GM23248 (cell line): ENCODE measurements at regions not wholly inside any gene's neighbourhood (a gene's known extent, or its start where the extent isn't known, plus 50 kb on each side); places are given as distances from the start of the nearest gene placed in this dataset.

Source experiments
- DNase-seq: peaks from one replicate; pipeline ENCODE4 v3.0.0-alpha.2; 2015
- H2AFZ ChIP-seq: fragments of 200-600 bp; sonication (generic); 2 replicates; pipeline ENCODE4 v1.6.1; 2016; ENCODE audit warnings: antibody characterized with exemption
- H3F3A ChIP-seq: fragments of 200-600 bp; sonication (generic); 2 replicates; pipeline ENCODE4 v1.6.1; 2016; ENCODE audit warnings: mild to moderate bottlenecking, antibody characterized with exemption, mixed run types; ENCODE audit not compliant: insufficient read depth
- H3K27ac ChIP-seq: fragments of 200-600 bp; sonication (generic); 2 replicates; pipeline ENCODE4 v1.5.1; 2016; ENCODE audit warnings: mild to moderate bottlenecking
- H3K27me3 ChIP-seq: fragments of 200-600 bp; sonication (generic); replicated peaks from 2 replicates; pipeline ENCODE4 v1.6.1; 2016; ENCODE audit warnings: mild to moderate bottlenecking; ENCODE audit not compliant: insufficient read depth
- H3K36me3 ChIP-seq: fragments of 200-600 bp; sonication (generic); 2 replicates; pipeline ENCODE4 v1.6.1; 2016; ENCODE audit warnings: low read depth, mild to moderate bottlenecking
- H3K4me1 ChIP-seq: fragments of 200-600 bp; sonication (generic); 2 replicates; pipeline ENCODE4 v1.6.1; 2016; ENCODE audit warnings: mild to moderate bottlenecking; ENCODE audit not compliant: insufficient read depth
- H3K4me2 ChIP-seq: fragments of 200-600 bp; sonication (generic); one replicate; pipeline ENCODE4 v1.6.1; 2016; ENCODE audit warnings: mild to moderate bottlenecking; ENCODE audit not compliant: unreplicated experiment
- H3K4me3 ChIP-seq: fragments of 200-600 bp; sonication (generic); 2 replicates; pipeline ENCODE4 v1.5.1; 2016; ENCODE audit warnings: mild to moderate bottlenecking
- H3K79me2 ChIP-seq: fragments of 200-600 bp; sonication (generic); 2 replicates; pipeline ENCODE4 v1.6.1; 2016; ENCODE audit warnings: mild to moderate bottlenecking; ENCODE audit not compliant: insufficient read depth
- H3K9ac ChIP-seq: fragments of 200-600 bp; sonication (generic); 2 replicates; pipeline ENCODE4 v1.6.1; 2016; ENCODE audit warnings: mild to moderate bottlenecking
- H3K9me2 ChIP-seq: fragments of 200-600 bp; sonication (generic); 2 replicates; pipeline ENCODE4 v1.6.1; 2016; ENCODE audit warnings: mixed run types, mild to moderate bottlenecking, moderate library complexity; ENCODE audit not compliant: insufficient read depth
- H3K9me3 ChIP-seq: fragments of 200-600 bp; sonication (generic); one replicate; pipeline ENCODE4 v1.6.1; 2017; ENCODE audit warnings: low read depth
- H4K20me1 ChIP-seq: fragments of 200-600 bp; sonication (generic); 2 replicates; pipeline ENCODE4 v1.6.0; 2016; ENCODE audit not compliant: insufficient read depth
- EZH2 ChIP-seq: fragments of 200-600 bp; sonication (generic); IDR thresholded peaks from 2 replicates; pipeline ENCODE4 v1.6.1; 2018; ENCODE audit warnings: antibody characterized with exemption, mild to moderate bottlenecking; ENCODE audit not compliant: insufficient read depth, poor library complexity, severe bottlenecking
- EZH2phosphoT487 ChIP-seq: fragments of 200-600 bp; sonication (generic); IDR thresholded peaks from 2 replicates; pipeline ENCODE4 v1.6.1; 2018; ENCODE audit warnings: antibody characterized with exemption, moderate library complexity, mild to moderate bottlenecking, low read depth; ENCODE audit not compliant: insufficient read depth
- WGBS, 2 experiments: methylation state at CpG; one replicate each; pipeline ENCODE4 v1.1.6; 2015 to 2017; ENCODE audit warnings: low lambda C conversion rate in 2 of 2, low coverage in 1 of 2; ENCODE audit errors: missing lambda C conversion rate in 2 of 2; 5-methylcytosine and 5-hydroxymethylcytosine counted together
- in situ Hi-C: fragments of 300-500 bp; cut with MboI; formaldehyde crosslinking; loops from 2 replicates; pipeline ENCODE4 v1.15.0; 2020

DNA sequence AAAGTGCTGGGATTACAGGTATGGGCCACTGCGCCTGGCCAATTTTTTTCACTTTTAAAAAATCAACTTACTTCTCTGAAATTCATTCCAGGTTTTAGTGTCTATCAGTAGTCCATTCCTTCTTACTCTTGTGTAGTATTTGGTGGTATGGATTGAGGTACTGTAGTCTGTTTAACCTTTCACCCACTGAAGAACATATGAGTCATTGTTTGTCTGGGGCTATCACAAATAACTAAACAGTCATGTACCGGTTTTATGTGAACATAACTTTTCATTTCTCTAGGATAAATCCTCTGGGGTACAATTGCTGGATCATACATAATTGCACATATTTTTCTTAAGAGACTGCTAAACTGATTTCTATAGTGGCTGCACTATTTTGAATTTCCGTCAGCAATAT is 1188.0 kb upstream of the CDH9 start:
- Histone ChIP-seq H3K4me2 (no peak overlapping the region), H3K36me3 (no peaks in the 10 kb centered on the region), H2AFZ (no peak overlapping the region), H3K9ac (no peak overlapping the region), H3K4me3 (no peak overlapping the region), H3K9me3 (peaks cover 4% of the 10 kb centered on the region), H3F3A (no peaks in the 10 kb centered on the region), H3K4me1 (no peaks in the 10 kb centered on the region), H4K20me1 (no peaks in the 10 kb centered on the region), H3K79me2 (no peaks in the 10 kb centered on the region), H3K27ac (no peak overlapping the region), H3K27me3 (no peaks in the 10 kb centered on the region), H3K9me2 (no peaks in the 10 kb centered on the region)
- in situ Hi-C loops, result no loop called here
- WGBS, 2 experiments, result 52 to 60% methylated on average over 3 of the region's 3 CpGs
- no peak for DNase-seq
- TF ChIP-seq EZH2, result no peak

DNA sequence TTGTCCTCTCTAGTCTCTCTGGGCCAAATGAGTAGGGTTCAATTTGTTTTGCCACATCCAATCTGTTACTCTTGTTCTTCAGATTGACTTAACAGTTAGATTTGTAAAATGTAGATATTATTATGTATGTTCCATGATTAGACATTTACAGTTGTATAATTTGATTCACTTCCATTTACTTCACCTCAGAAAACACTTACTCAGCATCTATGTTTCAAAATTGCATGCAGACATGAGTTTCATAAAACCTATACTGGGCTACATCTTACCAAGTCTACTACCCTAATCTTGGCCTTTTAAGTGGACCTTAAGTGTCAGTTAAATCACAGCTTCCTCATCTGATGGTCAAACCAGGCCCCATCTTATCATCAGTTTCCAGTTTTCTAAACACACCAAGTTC is 1181.2 kb upstream of the CDH9 start:
- Histone ChIP-seq H3F3A (no peaks in the 10 kb centered on the region), H3K27ac (no peak overlapping the region), H3K9me2 (no peaks in the 10 kb centered on the region), H3K9ac (no peak overlapping the region), H2AFZ (no peak overlapping the region), H3K4me3 (no peak overlapping the region), H3K9me3 (no peaks in the 10 kb centered on the region), H4K20me1 (no peaks in the 10 kb centered on the region), H3K4me2 (no peak overlapping the region), H3K36me3 (no peaks in the 10 kb centered on the region), H3K4me1 (no peaks in the 10 kb centered on the region), H3K79me2 (no peaks in the 10 kb centered on the region), H3K27me3 (no peaks in the 10 kb centered on the region)
- DNase-seq, result no peak
- TF ChIP-seq EZH2 (no peak), EZH2phosphoT487 (no peak)
- in situ Hi-C loops, result no loop called here

DNA sequence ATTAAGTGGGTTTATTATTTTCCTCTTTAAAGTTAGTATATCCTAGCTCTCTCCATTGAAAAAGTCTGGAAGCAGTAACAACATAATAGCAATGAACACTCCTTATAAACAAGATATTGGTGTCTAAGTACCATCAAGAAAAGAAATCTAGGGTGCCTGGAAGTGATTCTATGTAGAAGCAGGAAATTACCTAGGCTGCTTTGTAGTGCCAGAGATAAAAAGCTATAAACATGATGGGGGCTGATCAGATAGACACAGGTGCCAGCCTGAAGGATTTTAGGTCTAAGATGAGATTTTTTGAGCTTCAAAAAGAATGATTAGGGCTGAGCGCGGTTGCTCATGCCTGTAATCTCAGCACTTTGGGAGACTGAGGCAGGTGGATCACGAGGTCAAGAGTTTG is 1179.3 kb upstream of the CDH9 start:
- Histone ChIP-seq H3K9ac (no peak overlapping the region), H3K79me2 (no peaks in the 10 kb centered on the region), H3K4me1 (no peaks in the 10 kb centered on the region), H3K4me3 (no peak overlapping the region), H3K9me3 (no peaks in the 10 kb centered on the region), H4K20me1 (no peaks in the 10 kb centered on the region), H3K4me2 (no peak overlapping the region), H3K27ac (no peak overlapping the region), H3K36me3 (no peaks in the 10 kb centered on the region), H3K9me2 (no peaks in the 10 kb centered on the region), H3K27me3 (no peaks in the 10 kb centered on the region), H3F3A (no peaks in the 10 kb centered on the region), H2AFZ (no peak overlapping the region)
- in situ Hi-C loops, result no loop called here
- TF ChIP-seq EZH2 (no peak), EZH2phosphoT487 (no peak)
- DNase-seq, result no peak
- 35 to 44% methylated on average over 3 of the region's 3 CpGs for WGBS, 2 experiments

DNA sequence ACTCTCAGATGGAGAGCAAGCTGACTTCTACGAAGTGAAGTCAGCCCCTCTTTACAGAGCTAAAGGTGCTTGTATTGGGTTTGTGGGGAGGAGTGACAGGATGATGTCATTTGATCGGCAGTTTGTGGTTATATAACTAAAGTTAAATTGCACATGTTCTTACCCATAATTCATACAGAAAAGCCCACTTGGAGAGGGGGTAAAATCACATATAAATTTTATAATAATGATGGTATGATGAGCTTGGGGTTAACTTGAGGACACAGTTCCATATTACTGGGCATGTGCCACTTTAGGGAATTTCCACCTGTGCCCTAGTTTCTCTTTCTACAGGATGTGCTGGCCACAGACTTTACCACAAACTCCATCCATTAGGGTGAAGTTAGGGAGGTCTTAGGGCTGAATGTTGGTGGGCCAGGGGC is 1178.6 kb upstream of the CDH9 start:
- H2AFZ ChIP-seq, result no peak overlapping the region
- 18 to 23% methylated on average over 2 of the region's 2 CpGs for WGBS, 2 experiments
- H3K4me3 ChIP-seq, result no peak overlapping the region
- H3K4me2 ChIP-seq, result no peak overlapping the region
- no peak for DNase-seq
- H4K20me1 ChIP-seq, result no peaks in the 10 kb centered on the region
- TF ChIP-seq EZH2phosphoT487 (no peak), EZH2 (no peak)
- H3F3A ChIP-seq, result no peaks in the 10 kb centered on the region
- H3K27ac ChIP-seq, result no peak overlapping the region
- H3K79me2 ChIP-seq, result no peaks in the 10 kb centered on the region
- no peaks in the 10 kb centered on the region for H3K9me3 ChIP-seq
- H3K9me2 ChIP-seq, result no peaks in the 10 kb centered on the region
- in situ Hi-C loops, result no loop called here
- H3K36me3 ChIP-seq, result no peaks in the 10 kb centered on the region
- no peaks in the 10 kb centered on the region for H3K4me1 ChIP-seq
- H3K9ac ChIP-seq, result no peak overlapping the region
- no peaks in the 10 kb centered on the region for H3K27me3 ChIP-seq

DNA sequence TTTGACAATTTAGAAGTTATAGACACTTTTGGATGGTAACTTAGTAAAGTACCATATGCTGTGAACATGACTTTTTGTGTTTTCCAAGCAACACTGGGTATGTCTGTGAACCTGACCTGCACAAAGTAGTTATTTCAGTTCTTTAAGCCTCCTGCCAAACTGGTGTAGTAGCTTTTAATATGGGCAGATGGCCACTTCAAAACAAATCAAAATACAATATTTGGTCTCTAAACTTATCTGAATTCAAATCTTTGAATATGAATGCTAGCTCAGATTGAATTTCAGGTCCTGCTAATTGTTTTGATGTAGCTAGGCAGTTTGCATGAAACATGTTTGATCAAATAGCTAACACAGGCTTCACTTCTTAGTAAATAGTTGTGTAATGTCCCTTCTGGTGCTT is 1176.7 kb upstream of the CDH9 start:
- H3K9me2 ChIP-seq, result no peaks in the 10 kb centered on the region
- no peaks in the 10 kb centered on the region for H4K20me1 ChIP-seq
- no peak overlapping the region for H3K9ac ChIP-seq
- H3K36me3 ChIP-seq, result no peaks in the 10 kb centered on the region
- no peaks in the 10 kb centered on the region for H3F3A ChIP-seq
- no peaks in the 10 kb centered on the region for H3K9me3 ChIP-seq
- H3K27ac ChIP-seq, result no peak overlapping the region
- H2AFZ ChIP-seq, result no peak overlapping the region
- H3K79me2 ChIP-seq, result no peaks in the 10 kb centered on the region
- TF ChIP-seq EZH2phosphoT487 (no peak), EZH2 (no peak)
- H3K27me3 ChIP-seq, result no peaks in the 10 kb centered on the region
- H3K4me3 ChIP-seq, result no peak overlapping the region
- no peak for DNase-seq
- in situ Hi-C loops, result no loop called here
- H3K4me2 ChIP-seq, result no peak overlapping the region
- H3K4me1 ChIP-seq, result no peaks in the 10 kb centered on the region
